HepG2 (cell line): ENCODE measurements at regions not wholly inside any gene's neighbourhood (a gene's known extent, or its start where the extent isn't known, plus 50 kb on each side); places are given as distances from the start of the nearest gene placed in this dataset.

Experiments
- ATAC-seq: fragments of 200-7000 bp; cut with Tn5 transposase; 3 replicates; pipeline ENCODE4 v1.9.1; 2020; ENCODE audit warnings: mild to moderate bottlenecking, moderate library complexity
- BruUV-seq: library from RNA; stranded (reverse); fragments of 400-500 nt; replicated peaks from 2 replicates; lab custom pipeline; 2021; lab: Mats Ljungman, UMichigan
- CTCF ChIA-PET: fragments of 300-600 bp; formaldehyde crosslinking; extraction: SDS; loops from one replicate; lab custom pipeline; 2021; ENCODE audit warnings: low total read pairs, inconsistent platforms, low intra/inter-chr PET ratio; lab: Yijun Ruan, JAX
- POLR2A ChIA-PET: fragments of 350-600 bp; sonication (Branson Sonifier 250); formaldehyde crosslinking; loops from one replicate; lab custom pipeline; 2020; ENCODE audit warnings: antibody characterized with exemption, inconsistent platforms; lab: Yijun Ruan, JAX
- DNase-seq: peaks from one replicate; pipeline ENCODE4 v3.0.0-alpha.2; 2015; ENCODE audit warnings: low spot score
- FAIRE-seq: peaks from 3 replicates; lab custom pipeline; 2011; peaks lifted over from hg19 to GRCh38; lab: Jason Lieb, UNC
- H2AFZ ChIP-seq: one replicate; pipeline ENCODE4 v1.6.1; 2011; ENCODE audit warnings: low read length, inconsistent platforms
- H3K27ac ChIP-seq: fragments of 300-600 bp; 3 replicates; pipeline ENCODE4 v1.8.0; 2011; ENCODE audit warnings: mixed run types, mild to moderate bottlenecking, mixed read lengths, low read length, inconsistent platforms; ENCODE audit not compliant: insufficient read depth; ENCODE audit errors: extremely low read length
- H3K27me3 ChIP-seq, 2 experiments: fragments of 200-600 bp in 1 of 2; 2 replicates in 1 of 2; 3 replicates in 1 of 2; pipeline versions ENCODE4 v1.6.0 to v1.8.0; 2011; ENCODE audit warnings: low read length in 2 of 2, mild to moderate bottlenecking in 2 of 2, moderate library complexity in 2 of 2, inconsistent platforms in 1 of 2; ENCODE audit not compliant: insufficient read depth in 2 of 2, control insufficient read depth in 1 of 2
- H3K36me3 ChIP-seq, 2 experiments: fragments of 200-600 bp in 1 of 2; replicated peaks in 1 of 2; 2 replicates in 1 of 2; 3 replicates in 1 of 2; pipeline versions ENCODE4 v1.5.1 to v1.8.0; 2011; ENCODE audit warnings: low read length in 2 of 2, inconsistent platforms in 1 of 2; ENCODE audit not compliant: insufficient read depth in 2 of 2, control insufficient read depth in 1 of 2
- H3K4me1 ChIP-seq: 2 replicates; pipeline ENCODE4 v1.5.1; 2012; ENCODE audit warnings: low read length, inconsistent platforms; ENCODE audit not compliant: insufficient read depth
- H3K4me2 ChIP-seq: 2 replicates; pipeline ENCODE4 v1.6.0; 2011; ENCODE audit warnings: low read depth, low read length, inconsistent platforms
- H3K4me3 ChIP-seq, 3 experiments: fragments of 200-600 bp in 1 of 3; sonication (generic), shearing (Covaris generic) in 1 of 3; replicated peaks in 1 of 3; 2 replicates each; pipeline ENCODE4 v1.5.1; 2011 to 2016; ENCODE audit warnings: low read length in 3 of 3, inconsistent platforms in 2 of 3, low read depth in 2 of 3, mild to moderate bottlenecking in 2 of 3, control low read depth in 1 of 3, mixed read lengths in 1 of 3; ENCODE audit not compliant: insufficient read depth in 1 of 3
- H3K79me2 ChIP-seq: one replicate; pipeline ENCODE4 v1.6.1; 2011; ENCODE audit warnings: low read length, inconsistent platforms; ENCODE audit not compliant: insufficient read depth
- H3K9ac ChIP-seq: 2 replicates; pipeline ENCODE4 v1.6.0; 2011; ENCODE audit warnings: mild to moderate bottlenecking, low read depth, low read length, inconsistent platforms; ENCODE audit not compliant: insufficient read depth
- H3K9me3 ChIP-seq: 2 replicates; pipeline ENCODE4 v1.5.1; 2012; ENCODE audit warnings: mild to moderate bottlenecking, low read length
- H4K20me1 ChIP-seq: 2 replicates; pipeline ENCODE4 v1.6.0; 2011; ENCODE audit warnings: inconsistent platforms, mild to moderate bottlenecking, low read length, moderate library complexity; ENCODE audit not compliant: insufficient read depth
- AGO1 ChIP-seq: fragments of 200-400 bp; formaldehyde crosslinking; IDR thresholded peaks from 2 replicates; pipeline ENCODE4 v1.6.1; 2017; ENCODE audit warnings: mild to moderate bottlenecking, low read depth, low read length, moderate library complexity; ENCODE audit not compliant: poor library complexity, severe bottlenecking
- FOXA3 ChIP-seq: IDR thresholded peaks from 2 replicates; pipeline ENCODE4 v1.6.1; 2016; ENCODE audit warnings: missing genetic modification reagents, missing compliant biosample characterization
- HOXA7 ChIP-seq: sonication (generic); formaldehyde crosslinking; IDR thresholded peaks from 2 replicates; pipeline ENCODE4 v1.8.1; 2022; ENCODE audit warnings: mild to moderate bottlenecking, missing genetic modification reagents, moderate library complexity
- KDM5B ChIP-seq: sonication (generic); formaldehyde crosslinking; IDR thresholded peaks from 2 replicates; pipeline ENCODE4 v1.4.0; 2020; ENCODE audit warnings: missing genetic modification reagents, mild to moderate bottlenecking, borderline replicate concordance
- RARA ChIP-seq: IDR thresholded peaks from 2 replicates; pipeline ENCODE4 v1.6.1; 2016; ENCODE audit warnings: missing genetic modification reagents, missing compliant biosample characterization
- RCOR2 ChIP-seq: IDR thresholded peaks from 2 replicates; pipeline ENCODE4 v1.6.1; 2016; ENCODE audit warnings: missing biosample characterization, missing genetic modification reagents
- RELA ChIP-seq: sonication (generic); formaldehyde crosslinking; IDR thresholded peaks from 2 replicates; pipeline ENCODE4 v1.4.0; 2020; ENCODE audit warnings: missing genetic modification reagents
- RFX3 ChIP-seq: IDR thresholded peaks from 2 replicates; pipeline ENCODE4 v1.6.1; 2016; ENCODE audit warnings: missing biosample characterization, missing genetic modification reagents
- SATB2 ChIP-seq: sonication (generic); formaldehyde crosslinking; IDR thresholded peaks from 2 replicates; pipeline ENCODE4 v1.5.0; 2020; ENCODE audit warnings: missing genetic modification reagents
- SSRP1 ChIP-seq: IDR thresholded peaks from 2 replicates; pipeline ENCODE4 v1.6.1; 2016; ENCODE audit warnings: control low read depth
- ZNF20 ChIP-seq: sonication (generic); formaldehyde crosslinking; IDR thresholded peaks from 2 replicates; pipeline ENCODE4 v1.4.0; 2020; ENCODE audit warnings: mild to moderate bottlenecking, moderate library complexity, missing genetic modification reagents
- ZNF552 ChIP-seq: sonication (generic); formaldehyde crosslinking; IDR thresholded peaks from 2 replicates; pipeline ENCODE4 v1.9.0; 2022; ENCODE audit warnings: missing genetic modification reagents, mild to moderate bottlenecking, borderline replicate concordance
- ZNF564 ChIP-seq: sonication (generic); formaldehyde crosslinking; IDR thresholded peaks from 2 replicates; pipeline ENCODE4 v1.8.1; 2023; ENCODE audit warnings: mild to moderate bottlenecking, missing genetic modification reagents
- WGBS: methylation state at CpG from one replicate; pipeline ENCODE4 v1.1.6; 2017; ENCODE audit warnings: low lambda C conversion rate; 5-methylcytosine and 5-hydroxymethylcytosine counted together
- in situ Hi-C: cut with HindIII; loops from 2 replicates; pipeline ENCODE4 v1.10.0; 2017; ENCODE audit warnings: low pct_unique_long_range_greater_than_20kb; ENCODE audit not compliant: extremely low pct_ligation_motif_present
- intact Hi-C: fragments of 100-400 bp; cut with micrococcal nuclease; formaldehyde crosslinking; loops from one replicate; pipeline ENCODE4 v1.10.0; 2022; ENCODE audit not compliant: unreplicated experiment
- TF ChIP-seq, protein P1 (sequence below): sonication (generic); formaldehyde crosslinking; IDR thresholded peaks from 2 replicates; pipeline ENCODE4 v1.8.0; 2022; ENCODE audit warnings: low read depth, missing genetic modification reagents
- TF ChIP-seq, protein P2 (sequence below): sonication (generic); formaldehyde crosslinking; IDR thresholded peaks from 2 replicates; pipeline ENCODE4 v1.8.1; 2022; ENCODE audit warnings: mild to moderate bottlenecking, missing genetic modification reagents
- TF ChIP-seq, protein P3 (sequence below): sonication (generic); formaldehyde crosslinking; conservative IDR thresholded peaks from 2 replicates; pipeline ENCODE4 v1.8.0; 2022; ENCODE audit warnings: mild to moderate bottlenecking, moderate library complexity, missing genetic modification reagents
- TF ChIP-seq, protein P4 (sequence below): IDR thresholded peaks from 2 replicates; pipeline ENCODE4 v1.6.1; 2018; ENCODE audit warnings: missing genetic modification reagents

DNA sequence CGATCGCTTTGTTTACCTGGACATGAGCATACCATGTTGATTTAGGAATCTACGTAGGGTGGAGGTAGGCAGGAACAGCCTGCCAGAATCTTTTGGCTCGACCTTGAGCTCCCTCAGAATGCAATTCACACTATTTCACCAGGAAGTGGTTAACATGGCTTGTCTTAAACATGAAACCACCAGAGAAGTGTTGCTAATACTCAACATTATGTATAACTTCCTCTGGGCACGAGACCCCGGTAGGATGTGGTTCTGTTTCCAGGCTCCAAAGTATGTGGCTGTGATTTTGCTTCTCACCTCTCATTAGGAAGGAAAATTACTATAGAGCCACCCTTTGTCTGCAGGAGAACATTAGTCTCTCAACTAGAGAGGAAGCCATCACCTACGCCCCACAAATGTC, 59.0 kb upstream of the VCX3B start:
- FAIRE-seq: no peak
- TF ChIP-seq, protein P1, sequence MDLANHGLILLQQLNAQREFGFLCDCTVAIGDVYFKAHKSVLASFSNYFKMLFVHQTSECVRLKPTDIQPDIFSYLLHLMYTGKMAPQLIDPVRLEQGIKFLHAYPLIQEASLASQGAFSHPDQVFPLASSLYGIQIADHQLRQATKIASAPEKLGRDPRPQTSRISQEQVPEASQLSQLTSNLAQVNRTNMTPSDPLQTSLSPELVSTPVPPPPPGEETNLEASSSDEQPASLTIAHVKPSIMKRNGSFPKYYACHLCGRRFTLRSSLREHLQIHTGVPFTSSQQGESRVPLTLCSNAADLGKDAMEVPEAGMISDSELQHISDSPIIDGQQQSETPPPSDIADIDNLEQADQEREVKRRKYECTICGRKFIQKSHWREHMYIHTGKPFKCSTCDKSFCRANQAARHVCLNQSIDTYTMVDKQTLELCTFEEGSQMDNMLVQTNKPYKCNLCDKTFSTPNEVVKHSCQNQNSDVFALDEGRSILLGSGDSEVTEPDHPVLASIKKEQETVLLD (CRISPR knock-in tag): no peak
- TF ChIP-seq RARA (CRISPR knock-in tag) (no peak), RCOR2 (CRISPR knock-in tag) (no peak), AGO1 (no peak), ZNF564 (no peak), RELA (CRISPR knock-in tag) (no peak), HOXA7 (CRISPR knock-in tag) (no peak), RFX3 (CRISPR knock-in tag) (no peak), FOXA3 (CRISPR knock-in tag) (no peak), ZNF20 (no peak), ZNF552 (no peak), KDM5B (CRISPR knock-in tag) (no peak), SATB2 (no peak), SSRP1 (CRISPR knock-in tag) (no peak)
- TF ChIP-seq, protein P2, sequence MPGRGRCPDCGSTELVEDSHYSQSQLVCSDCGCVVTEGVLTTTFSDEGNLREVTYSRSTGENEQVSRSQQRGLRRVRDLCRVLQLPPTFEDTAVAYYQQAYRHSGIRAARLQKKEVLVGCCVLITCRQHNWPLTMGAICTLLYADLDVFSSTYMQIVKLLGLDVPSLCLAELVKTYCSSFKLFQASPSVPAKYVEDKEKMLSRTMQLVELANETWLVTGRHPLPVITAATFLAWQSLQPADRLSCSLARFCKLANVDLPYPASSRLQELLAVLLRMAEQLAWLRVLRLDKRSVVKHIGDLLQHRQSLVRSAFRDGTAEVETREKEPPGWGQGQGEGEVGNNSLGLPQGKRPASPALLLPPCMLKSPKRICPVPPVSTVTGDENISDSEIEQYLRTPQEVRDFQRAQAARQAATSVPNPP (CRISPR knock-in tag): no peak
- TF ChIP-seq, protein P3, sequence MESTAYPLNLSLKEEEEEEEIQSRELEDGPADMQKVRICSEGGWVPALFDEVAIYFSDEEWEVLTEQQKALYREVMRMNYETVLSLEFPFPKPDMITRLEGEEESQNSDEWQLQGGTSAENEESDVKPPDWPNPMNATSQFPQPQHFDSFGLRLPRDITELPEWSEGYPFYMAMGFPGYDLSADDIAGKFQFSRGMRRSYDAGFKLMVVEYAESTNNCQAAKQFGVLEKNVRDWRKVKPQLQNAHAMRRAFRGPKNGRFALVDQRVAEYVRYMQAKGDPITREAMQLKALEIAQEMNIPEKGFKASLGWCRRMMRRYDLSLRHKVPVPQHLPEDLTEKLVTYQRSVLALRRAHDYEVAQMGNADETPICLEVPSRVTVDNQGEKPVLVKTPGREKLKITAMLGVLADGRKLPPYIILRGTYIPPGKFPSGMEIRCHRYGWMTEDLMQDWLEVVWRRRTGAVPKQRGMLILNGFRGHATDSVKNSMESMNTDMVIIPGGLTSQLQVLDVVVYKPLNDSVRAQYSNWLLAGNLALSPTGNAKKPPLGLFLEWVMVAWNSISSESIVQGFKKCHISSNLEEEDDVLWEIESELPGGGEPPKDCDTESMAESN (CRISPR knock-in tag): no peak
- TF ChIP-seq, protein P4, sequence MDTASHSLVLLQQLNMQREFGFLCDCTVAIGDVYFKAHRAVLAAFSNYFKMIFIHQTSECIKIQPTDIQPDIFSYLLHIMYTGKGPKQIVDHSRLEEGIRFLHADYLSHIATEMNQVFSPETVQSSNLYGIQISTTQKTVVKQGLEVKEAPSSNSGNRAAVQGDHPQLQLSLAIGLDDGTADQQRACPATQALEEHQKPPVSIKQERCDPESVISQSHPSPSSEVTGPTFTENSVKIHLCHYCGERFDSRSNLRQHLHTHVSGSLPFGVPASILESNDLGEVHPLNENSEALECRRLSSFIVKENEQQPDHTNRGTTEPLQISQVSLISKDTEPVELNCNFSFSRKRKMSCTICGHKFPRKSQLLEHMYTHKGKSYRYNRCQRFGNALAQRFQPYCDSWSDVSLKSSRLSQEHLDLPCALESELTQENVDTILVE (CRISPR knock-in tag): no peak
- TF ChIP-seq, all 625 proteins: peak for 0
- H3K9me3 ChIP-seq: no peaks in the 10 kb centered on the region
- BruUV-seq: no TSS peak
- no peak overlapping the region for H3K4me2 ChIP-seq
- ChIA-PET POLR2A (no interaction called here), CTCF (no interaction called here)
- H3K4me3 ChIP-seq: no peak overlapping the region
- H3K36me3 ChIP-seq: no peaks in the 10 kb centered on the region
- no peaks in the 10 kb centered on the region for H3K27me3 ChIP-seq
- H3K27ac ChIP-seq: no peak overlapping the region
- WGBS: 25% methylated on average over 6 of the region's 7 CpGs
- DNase-seq: no peak
- intact Hi-C loops: no loop called here
- no peaks in the 10 kb centered on the region for H3K79me2 ChIP-seq
- ATAC-seq: no peak
- no peaks in the 10 kb centered on the region for H4K20me1 ChIP-seq
- in situ Hi-C loops: no loop called here
- H3K9ac ChIP-seq: no peak overlapping the region
- no peaks in the 10 kb centered on the region for H3K4me1 ChIP-seq
- no peak overlapping the region for H2AFZ ChIP-seq
